Globus pallidus (tissue), 1 donor: ENCODE measurements at regions not wholly inside any gene's neighbourhood (a gene's known extent, or its start where the extent isn't known, plus 50 kb on each side); places are given as distances from the start of the nearest gene placed in this dataset.
"Not testable (repeated sequence)": the region's sequence is repeated elsewhere in the genome, so short reads cannot be mapped to it uniquely, and the experiment has no call there.

ENCODE experiments used
- DNase-seq: peaks from one replicate; pipeline ENCODE4 v3.0.0-alpha.2; 2015; ENCODE audit warnings: low spot score

GRCh38 chr5:166625210-166625865 is 1666.1 kb upstream of the WWC1 start:
- DNase-seq: no peak

- DNase-seq: no peak
Observed at GRCh38 chr5:166637295-166637694, 1654.2 kb upstream of the WWC1 start.

GRCh38 chr5:166639151-166639550 is 1652.3 kb upstream of the WWC1 start:
- DNase-seq: no peak

- DNase-seq: not testable (repeated sequence)
Observed at GRCh38 chr5:166640136-166640535, 1651.3 kb upstream of the WWC1 start.

DNA sequence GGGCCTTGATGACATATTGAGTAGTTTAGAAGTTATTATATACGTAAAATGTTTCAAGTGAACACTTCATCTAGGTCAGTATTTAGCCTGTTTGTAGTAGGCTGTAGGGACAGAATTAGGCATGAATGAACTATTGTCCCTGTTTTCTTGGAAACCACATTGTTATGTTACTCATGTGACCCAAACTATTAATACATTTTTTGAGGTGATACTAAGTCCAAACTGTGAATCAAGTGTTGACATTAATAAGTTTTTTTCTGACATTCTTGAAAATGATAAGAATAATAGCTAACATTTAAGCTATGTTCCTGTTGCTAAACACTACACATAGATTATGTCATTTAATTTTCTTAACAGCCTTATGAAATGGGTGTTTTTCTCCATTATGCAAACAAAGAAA is 1642.7 kb upstream of the WWC1 start:
- DNase-seq: no peak

DNA sequence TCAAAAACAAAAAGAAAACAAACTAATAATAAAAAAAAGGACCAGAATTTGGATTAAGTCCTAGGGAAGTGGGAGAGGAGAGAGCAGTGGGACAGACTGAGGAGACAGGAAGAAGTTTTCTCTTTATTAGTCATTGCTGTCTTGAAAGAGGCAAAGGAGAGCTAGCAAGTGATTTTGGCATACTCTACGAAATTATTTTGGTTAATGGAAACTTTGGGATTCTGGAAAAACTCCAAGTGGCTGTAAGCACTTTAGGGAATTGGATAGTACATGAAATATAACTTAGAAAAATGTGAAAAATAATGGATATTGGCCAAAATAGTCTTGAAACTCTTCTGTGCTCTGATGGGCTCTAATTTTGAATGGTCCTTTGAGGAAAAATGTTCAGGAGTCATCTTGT is 1641.8 kb upstream of the WWC1 start:
- DNase-seq: no peak

GRCh38 chr5:166651234-166651633 is 1640.2 kb upstream of the WWC1 start:
- DNase-seq: no peak

DNA sequence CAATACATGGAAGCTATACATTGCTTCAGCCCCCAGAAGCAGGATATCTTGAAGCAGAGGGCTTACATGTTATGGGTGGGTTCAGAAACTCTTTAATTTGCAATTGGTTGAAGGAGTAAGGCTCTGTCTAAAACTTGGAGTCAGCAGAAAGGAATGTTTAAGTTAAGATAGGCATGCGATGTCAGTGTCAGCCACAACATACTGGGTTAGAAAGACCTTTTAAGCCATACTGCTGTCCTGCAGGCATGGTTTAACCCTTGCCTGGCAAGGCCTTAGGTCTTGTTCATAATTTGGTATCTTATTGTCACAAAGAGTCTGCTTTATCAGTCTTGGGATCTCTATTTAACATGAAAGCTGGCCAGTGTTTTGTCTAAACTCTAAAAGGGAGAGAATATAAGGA is 1619.6 kb upstream of the WWC1 start:
- no peak for DNase-seq

GRCh38 chr5:166672431-166672830 is 1619.0 kb upstream of the WWC1 start:
- no peak for DNase-seq

GRCh38 chr5:166677891-166678290 is 1613.6 kb upstream of the WWC1 start:
- DNase-seq: no peak

DNA sequence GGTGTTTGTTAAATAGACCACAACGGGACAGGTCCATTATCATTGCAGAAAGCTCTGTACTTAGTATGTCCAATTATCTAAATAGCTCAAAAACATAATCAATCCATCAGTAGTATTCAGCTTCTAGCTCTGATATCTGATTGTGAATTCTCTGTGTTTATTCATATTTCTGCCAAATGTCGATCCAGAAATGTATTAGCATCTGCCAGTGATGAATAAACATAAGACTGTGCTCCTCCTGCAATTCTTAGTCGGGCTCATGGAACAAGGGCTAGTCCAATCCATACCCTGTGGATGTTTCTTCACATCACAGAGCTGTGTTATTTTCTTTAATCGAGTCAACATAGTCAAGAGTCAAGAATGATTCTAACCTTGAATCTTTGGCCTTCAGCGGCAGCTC is 1612.1 kb upstream of the WWC1 start:
- no peak for DNase-seq

GRCh38 chr5:166695326-166695725 is 1596.1 kb upstream of the WWC1 start:
- no peak for DNase-seq

DNA sequence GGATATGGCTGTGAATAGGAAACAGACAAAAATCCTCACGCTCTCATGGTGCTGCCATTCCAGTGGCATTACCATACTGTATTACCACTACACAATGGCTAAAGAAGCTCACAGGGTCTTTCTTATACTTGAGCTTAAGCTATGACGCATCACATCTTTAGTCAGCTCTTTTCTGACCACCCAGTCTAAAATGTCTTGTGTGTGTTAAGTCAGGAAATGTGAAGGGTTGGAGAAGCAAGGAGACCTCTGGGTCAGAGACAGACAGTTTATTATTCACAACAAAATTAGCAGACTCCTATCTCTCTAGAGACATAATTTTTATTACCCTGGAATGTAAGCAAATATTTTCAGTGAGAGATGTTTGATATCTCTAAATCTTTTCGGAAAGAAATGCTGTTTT is 1583.2 kb upstream of the WWC1 start:
- no peak for DNase-seq

GRCh38 chr5:166709691-166710090 is 1581.8 kb upstream of the WWC1 start:
- DNase-seq: no peak

- no peak for DNase-seq
Observed at GRCh38 chr5:166710271-166710670, 1581.2 kb upstream of the WWC1 start.

- DNase-seq: no peak
Observed at GRCh38 chr5:166712447-166713185, 1578.8 kb upstream of the WWC1 start.

GRCh38 chr5:166713295-166713694 is 1578.2 kb upstream of the WWC1 start:
- no peak for DNase-seq

DNA sequence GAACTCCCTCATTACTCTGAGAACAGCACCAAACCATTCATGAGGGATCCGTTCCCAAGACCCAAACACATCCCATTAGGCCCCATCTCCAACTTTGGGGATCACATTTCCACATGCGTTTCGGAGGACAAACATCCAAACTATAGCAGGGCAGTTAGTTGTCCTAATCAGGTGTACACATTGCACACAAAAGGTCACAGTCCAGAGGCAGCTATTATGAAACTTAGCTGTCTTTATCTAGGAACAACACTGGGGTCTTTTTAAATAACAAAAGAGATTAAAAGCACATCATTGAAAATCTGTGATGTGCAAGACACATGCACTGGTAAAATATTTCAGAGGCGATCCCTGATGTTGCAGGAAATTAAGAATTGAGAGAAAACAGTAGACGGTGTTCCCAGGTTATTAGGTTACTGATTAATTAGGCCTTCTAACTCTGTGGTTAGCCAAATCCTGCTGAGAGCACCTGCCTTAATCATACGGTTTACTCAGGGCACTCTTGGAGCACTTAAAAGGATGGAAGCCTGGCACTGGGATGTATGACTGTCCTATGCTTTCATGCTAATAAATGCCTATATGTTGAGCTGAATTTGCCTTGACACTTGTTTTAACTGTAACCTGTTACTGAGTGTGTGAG is 1574.5 kb upstream of the WWC1 start:
- no peak for DNase-seq

- no peak for DNase-seq
Observed at GRCh38 chr5:166719991-166720390, 1571.5 kb upstream of the WWC1 start.

GRCh38 chr5:166722939-166723338 is 1568.5 kb upstream of the WWC1 start:
- no peak for DNase-seq

- DNase-seq: no peak
Observed at GRCh38 chr5:166724284-166724683, 1567.2 kb upstream of the WWC1 start.

GRCh38 chr5:166725593-166725992 is 1565.9 kb upstream of the WWC1 start:
- no peak for DNase-seq

GRCh38 chr5:166726406-166726805 is 1565.0 kb upstream of the WWC1 start:
- DNase-seq: no peak
